Mucosa of stomach (tissue), 1 donor: ENCODE measurements at regions not wholly inside any gene's neighbourhood (a gene's known extent, or its start where the extent isn't known, plus 50 kb on each side); places are given as distances from the start of the nearest gene placed in this dataset.

Experiments used
- H3K27me3 ChIP-seq: one replicate; pipeline ENCODE4 v1.7.0; 2013; ENCODE audit warnings: mild to moderate bottlenecking, low read length; ENCODE audit not compliant: control insufficient read depth, insufficient read depth
- H3K36me3 ChIP-seq: one replicate; pipeline ENCODE4 v1.7.0; 2013; ENCODE audit warnings: low read length; ENCODE audit not compliant: control insufficient read depth, insufficient read depth
- H3K4me1 ChIP-seq: one replicate; pipeline ENCODE4 v1.7.0; 2013; ENCODE audit warnings: mild to moderate bottlenecking, low read length; ENCODE audit not compliant: control insufficient read depth, insufficient read depth
- H3K4me3 ChIP-seq: one replicate; pipeline ENCODE4 v1.7.0; 2013; ENCODE audit warnings: low read length
- H3K9ac ChIP-seq: one replicate; pipeline ENCODE4 v1.7.0; 2013; ENCODE audit warnings: mild to moderate bottlenecking, low read length, moderate library complexity
- H3K9me3 ChIP-seq: one replicate; pipeline ENCODE4 v1.7.0; 2013; ENCODE audit warnings: mild to moderate bottlenecking, low read length, moderate library complexity; ENCODE audit not compliant: control insufficient read depth
- donor health status: Pancreatic carcinoma.

GRCh38 chr1:229135773-229136172 is 135.1 kb upstream of the RAB4A start:
- H3K4me1 ChIP-seq: peaks cover 25% of the 10 kb centered on the region
- H3K27me3 ChIP-seq: no peaks in the 10 kb centered on the region
- no peak overlapping the region for H3K4me3 ChIP-seq
- no peaks in the 10 kb centered on the region for H3K36me3 ChIP-seq
- no peaks in the 10 kb centered on the region for H3K9me3 ChIP-seq
- H3K9ac ChIP-seq: no peak overlapping the region

GRCh38 chr1:229136822-229137221 is 134.1 kb upstream of the RAB4A start:
- H3K36me3 ChIP-seq: no peaks in the 10 kb centered on the region
- no peaks in the 10 kb centered on the region for H3K27me3 ChIP-seq
- H3K4me1 ChIP-seq: peaks cover 15% of the 10 kb centered on the region
- no peaks in the 10 kb centered on the region for H3K9me3 ChIP-seq
- H3K9ac ChIP-seq: no peak overlapping the region
- H3K4me3 ChIP-seq: no peak overlapping the region

- peaks cover 10% of the 10 kb centered on the region for H3K4me1 ChIP-seq
- H3K9ac ChIP-seq: no peak overlapping the region
- H3K27me3 ChIP-seq: no peaks in the 10 kb centered on the region
- no peaks in the 10 kb centered on the region for H3K9me3 ChIP-seq
- H3K4me3 ChIP-seq: no peak overlapping the region
- H3K36me3 ChIP-seq: no peaks in the 10 kb centered on the region
Observed at GRCh38 chr1:229137271-229137670, 133.6 kb upstream of the RAB4A start.

- H3K4me1 ChIP-seq: peaks cover 3% of the 10 kb centered on the region
- H3K36me3 ChIP-seq: no peaks in the 10 kb centered on the region
- H3K4me3 ChIP-seq: no peak overlapping the region
- no peaks in the 10 kb centered on the region for H3K27me3 ChIP-seq
- H3K9ac ChIP-seq: no peak overlapping the region
- no peaks in the 10 kb centered on the region for H3K9me3 ChIP-seq
Observed at GRCh38 chr1:229138058-229138457, 132.9 kb upstream of the RAB4A start.

GRCh38 chr1:229139331-229140118 is 131.4 kb upstream of the RAB4A start:
- Histone ChIP-seq H3K27me3 (no peaks in the 10 kb centered on the region), H3K4me3 (no peak overlapping the region), H3K9ac (no peak overlapping the region), H3K36me3 (no peaks in the 10 kb centered on the region), H3K9me3 (no peaks in the 10 kb centered on the region), H3K4me1 (no peaks in the 10 kb centered on the region)

- Histone ChIP-seq H3K27me3 (no peaks in the 10 kb centered on the region), H3K9me3 (no peaks in the 10 kb centered on the region), H3K9ac (no peak overlapping the region), H3K4me1 (no peaks in the 10 kb centered on the region), H3K36me3 (no peaks in the 10 kb centered on the region), H3K4me3 (no peak overlapping the region)
Observed at GRCh38 chr1:229140119-229140396, 130.9 kb upstream of the RAB4A start.

GRCh38 chr1:229141271-229141670 is 129.6 kb upstream of the RAB4A start:
- no peaks in the 10 kb centered on the region for H3K36me3 ChIP-seq
- no peaks in the 10 kb centered on the region for H3K4me1 ChIP-seq

GRCh38 chr1:229141689-229142377 is 129.1 kb upstream of the RAB4A start:
- no peaks in the 10 kb centered on the region for H3K9me3 ChIP-seq
- no peaks in the 10 kb centered on the region for H3K36me3 ChIP-seq
- no peak overlapping the region for H3K4me3 ChIP-seq
- H3K9ac ChIP-seq: no peak overlapping the region
- no peaks in the 10 kb centered on the region for H3K4me1 ChIP-seq
- no peaks in the 10 kb centered on the region for H3K27me3 ChIP-seq

More at GRCh38 chr1:229141271-229141670, 129.6 kb upstream of the RAB4A start:
- Histone ChIP-seq H3K9ac (no peak overlapping the region), H3K9me3 (no peaks in the 10 kb centered on the region), H3K27me3 (no peaks in the 10 kb centered on the region), H3K4me3 (no peak overlapping the region)

- H3K4me3 ChIP-seq: no peak overlapping the region
- no peaks in the 10 kb centered on the region for H3K36me3 ChIP-seq
- H3K9ac ChIP-seq: no peak overlapping the region
- H3K27me3 ChIP-seq: no peaks in the 10 kb centered on the region
- H3K4me1 ChIP-seq: no peaks in the 10 kb centered on the region
- no peaks in the 10 kb centered on the region for H3K9me3 ChIP-seq
Observed at GRCh38 chr1:229142471-229142870, 128.4 kb upstream of the RAB4A start.

- no peak overlapping the region for H3K4me3 ChIP-seq
- H3K9ac ChIP-seq: no peak overlapping the region
- H3K36me3 ChIP-seq: no peaks in the 10 kb centered on the region
- H3K9me3 ChIP-seq: no peaks in the 10 kb centered on the region
- H3K27me3 ChIP-seq: no peaks in the 10 kb centered on the region
- peaks cover 11% of the 10 kb centered on the region for H3K4me1 ChIP-seq
Observed at GRCh38 chr1:229146647-229147046, 124.3 kb upstream of the RAB4A start.

GRCh38 chr1:229147072-229147471 is 123.8 kb upstream of the RAB4A start:
- no peak overlapping the region for H3K9ac ChIP-seq
- no peaks in the 10 kb centered on the region for H3K9me3 ChIP-seq
- no peaks in the 10 kb centered on the region for H3K27me3 ChIP-seq
- peaks cover 11% of the 10 kb centered on the region for H3K4me1 ChIP-seq
- H3K36me3 ChIP-seq: no peaks in the 10 kb centered on the region
- H3K4me3 ChIP-seq: no peak overlapping the region

GRCh38 chr1:229148041-229148671 is 122.8 kb upstream of the RAB4A start:
- H3K4me3 ChIP-seq: no peak overlapping the region
- H3K36me3 ChIP-seq: no peaks in the 10 kb centered on the region

More at GRCh38 chr1:229148041-229148671, 122.8 kb upstream of the RAB4A start:
- H3K4me1 ChIP-seq: peaks cover 16% of the 10 kb centered on the region
- no peaks in the 10 kb centered on the region for H3K27me3 ChIP-seq
- H3K9me3 ChIP-seq: no peaks in the 10 kb centered on the region
- no peak overlapping the region for H3K9ac ChIP-seq
